ENCODE measurements at regions not wholly inside any gene's neighbourhood (a gene's known extent, or its start where the extent isn't known, plus 50 kb on each side); places are given as distances from the start of the nearest gene placed in this dataset.

DNA sequence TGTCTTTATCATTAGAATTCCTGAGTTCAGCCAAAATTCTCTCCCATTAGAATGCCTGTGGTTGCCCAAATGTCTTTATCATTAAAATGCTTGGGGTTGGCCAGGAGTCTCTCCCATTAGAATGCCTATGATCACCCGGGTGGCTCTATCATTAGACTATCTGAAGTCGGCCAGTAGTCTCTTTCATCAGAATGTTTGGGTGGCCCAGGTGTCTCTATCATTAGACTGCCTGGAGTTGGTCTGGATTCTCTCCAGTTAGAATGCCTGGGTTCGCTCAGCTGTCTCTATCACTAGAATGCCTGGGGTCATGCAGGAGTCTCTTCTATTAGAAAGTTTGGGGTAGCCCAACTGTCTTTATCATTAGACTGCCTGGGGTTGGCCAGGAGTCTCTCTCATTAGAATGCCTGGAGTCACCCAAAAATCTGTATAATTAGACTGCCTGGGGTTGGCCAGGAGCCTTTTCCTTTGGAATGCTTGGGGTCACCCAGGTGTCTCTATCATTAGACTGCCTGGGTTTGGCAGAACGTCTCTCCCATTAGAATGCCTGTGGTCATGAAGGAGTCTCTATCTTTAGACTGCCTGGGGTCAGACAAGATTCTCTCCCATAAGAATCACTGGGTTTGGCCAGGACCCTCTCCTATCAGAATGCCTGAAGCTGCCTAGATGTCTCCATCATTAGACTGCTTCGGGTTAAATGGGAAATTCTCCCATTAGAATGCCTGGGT, 1478.3 kb downstream of the UQCRFS1 start:
- DNase-seq: no peak
- Histone ChIP-seq H3K27ac (no peak overlapping the region), H3K4me1 (no peaks in the 10 kb centered on the region), H3K27me3 (no peaks in the 10 kb centered on the region), H3K9me3 (peaks cover 3% of the 10 kb centered on the region), H3K9ac (ENCODE audit: low read depth in 2 of 2, low read length in 2 of 2) (no peak overlapping the region), H3K36me3 (no peaks in the 10 kb centered on the region), H3K4me3 (no peak overlapping the region)
- intact Hi-C loops (cut with DNase I): no loop called here
- TF ChIP-seq, protein P1, sequence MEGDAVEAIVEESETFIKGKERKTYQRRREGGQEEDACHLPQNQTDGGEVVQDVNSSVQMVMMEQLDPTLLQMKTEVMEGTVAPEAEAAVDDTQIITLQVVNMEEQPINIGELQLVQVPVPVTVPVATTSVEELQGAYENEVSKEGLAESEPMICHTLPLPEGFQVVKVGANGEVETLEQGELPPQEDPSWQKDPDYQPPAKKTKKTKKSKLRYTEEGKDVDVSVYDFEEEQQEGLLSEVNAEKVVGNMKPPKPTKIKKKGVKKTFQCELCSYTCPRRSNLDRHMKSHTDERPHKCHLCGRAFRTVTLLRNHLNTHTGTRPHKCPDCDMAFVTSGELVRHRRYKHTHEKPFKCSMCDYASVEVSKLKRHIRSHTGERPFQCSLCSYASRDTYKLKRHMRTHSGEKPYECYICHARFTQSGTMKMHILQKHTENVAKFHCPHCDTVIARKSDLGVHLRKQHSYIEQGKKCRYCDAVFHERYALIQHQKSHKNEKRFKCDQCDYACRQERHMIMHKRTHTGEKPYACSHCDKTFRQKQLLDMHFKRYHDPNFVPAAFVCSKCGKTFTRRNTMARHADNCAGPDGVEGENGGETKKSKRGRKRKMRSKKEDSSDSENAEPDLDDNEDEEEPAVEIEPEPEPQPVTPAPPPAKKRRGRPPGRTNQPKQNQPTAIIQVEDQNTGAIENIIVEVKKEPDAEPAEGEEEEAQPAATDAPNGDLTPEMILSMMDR (IDR thresholded peaks at IDR 0.05): no peak

DNA sequence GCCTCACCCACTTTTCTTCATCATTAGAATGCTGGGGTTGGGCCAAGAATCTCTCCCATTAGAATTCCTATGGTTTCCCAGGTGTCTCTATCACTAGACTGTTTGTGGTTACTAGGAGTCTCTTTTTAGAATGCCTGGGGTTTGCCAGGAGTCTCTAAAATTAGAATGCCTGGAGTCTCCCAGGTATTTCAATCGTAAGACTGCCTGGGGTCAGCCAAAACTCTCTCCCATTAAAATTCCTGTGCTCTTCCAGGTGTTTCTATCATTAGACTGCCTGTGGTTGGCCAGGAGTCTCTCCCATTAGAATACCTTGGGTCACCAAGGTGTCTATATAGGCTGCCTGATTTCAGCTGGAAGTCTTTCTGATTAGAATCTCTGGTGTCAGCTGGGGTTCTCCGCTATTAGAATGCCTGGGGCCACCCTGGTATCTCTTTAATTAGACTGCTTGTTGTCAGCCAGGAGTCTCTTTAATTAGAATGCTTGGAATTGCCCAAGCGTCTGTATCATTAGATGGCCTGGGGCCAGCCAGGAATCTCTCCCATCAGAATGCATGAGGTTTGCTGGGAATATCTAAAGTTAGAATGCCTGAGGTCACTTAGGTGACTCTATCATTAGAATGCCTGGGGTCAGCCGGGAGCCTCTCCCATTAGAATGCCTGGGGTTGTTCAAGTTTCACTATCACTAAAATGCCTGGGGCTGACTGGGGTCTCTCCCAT, 1479.2 kb downstream of the UQCRFS1 start:
- TF ChIP-seq, protein P1 (IDR thresholded peaks at IDR 0.05): no peak
- no peaks in the 10 kb centered on the region for H3K27me3 ChIP-seq
- no peak overlapping the region for H3K27ac ChIP-seq
- no peak overlapping the region for H3K9ac ChIP-seq (ENCODE audit: low read depth in 2 of 2, low read length in 2 of 2)
- DNase-seq: no peak
- no peaks in the 10 kb centered on the region for H3K36me3 ChIP-seq
- no peak overlapping the region for H3K4me3 ChIP-seq
- intact Hi-C loops (cut with DNase I): no loop called here
- no peaks in the 10 kb centered on the region for H3K4me1 ChIP-seq
- H3K9me3 ChIP-seq: peaks cover 3% of the 10 kb centered on the region

GRCh38 chr19:27729332-27729731, 1483.6 kb downstream of the UQCRFS1 start:
- TF ChIP-seq, protein P1 (IDR thresholded peaks at IDR 0.05): no peak
- Histone ChIP-seq H3K9me3 (peaks cover 3% of the 10 kb centered on the region), H3K36me3 (no peaks in the 10 kb centered on the region)

DNA sequence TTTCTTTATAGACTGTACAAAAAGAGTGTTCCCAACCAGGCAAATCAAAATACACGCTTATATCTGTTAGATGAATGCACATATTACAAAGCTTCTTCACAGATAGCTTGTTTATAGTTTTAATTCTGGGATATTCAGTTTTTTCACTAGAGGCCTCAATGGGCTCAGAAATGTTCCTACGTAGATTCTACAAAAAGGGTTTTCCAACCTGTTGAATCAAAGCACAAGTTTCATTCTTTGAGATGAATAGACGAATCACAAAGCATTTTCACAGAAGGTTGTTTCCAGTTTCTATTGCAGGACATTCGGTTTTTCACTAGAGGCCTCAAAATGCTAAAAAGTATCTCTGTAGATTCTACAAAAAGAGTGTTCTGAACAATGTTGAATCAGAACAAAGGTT, 1490.3 kb downstream of the UQCRFS1 start:
- Histone ChIP-seq H3K27ac (no peak overlapping the region), H3K9ac (ENCODE audit: low read depth in 2 of 2, low read length in 2 of 2) (no peak overlapping the region), H3K9me3 (no peaks in the 10 kb centered on the region), H3K4me1 (no peaks in the 10 kb centered on the region), H3K4me3 (no peak overlapping the region), H3K36me3 (no peaks in the 10 kb centered on the region), H3K27me3 (no peaks in the 10 kb centered on the region)
- intact Hi-C loops (cut with DNase I): no loop called here
- no peak for DNase-seq
- TF ChIP-seq, protein P1 (IDR thresholded peaks at IDR 0.05): no peak

More at GRCh38 chr19:27729332-27729731, 1483.6 kb downstream of the UQCRFS1 start:
- intact Hi-C loops (cut with DNase I): no loop called here
- Histone ChIP-seq H3K27me3 (no peaks in the 10 kb centered on the region), H3K4me3 (no peak overlapping the region), H3K9ac (ENCODE audit: low read depth in 2 of 2, low read length in 2 of 2) (no peak overlapping the region), H3K27ac (no peak overlapping the region), H3K4me1 (no peaks in the 10 kb centered on the region)
- no peak for DNase-seq

DNA sequence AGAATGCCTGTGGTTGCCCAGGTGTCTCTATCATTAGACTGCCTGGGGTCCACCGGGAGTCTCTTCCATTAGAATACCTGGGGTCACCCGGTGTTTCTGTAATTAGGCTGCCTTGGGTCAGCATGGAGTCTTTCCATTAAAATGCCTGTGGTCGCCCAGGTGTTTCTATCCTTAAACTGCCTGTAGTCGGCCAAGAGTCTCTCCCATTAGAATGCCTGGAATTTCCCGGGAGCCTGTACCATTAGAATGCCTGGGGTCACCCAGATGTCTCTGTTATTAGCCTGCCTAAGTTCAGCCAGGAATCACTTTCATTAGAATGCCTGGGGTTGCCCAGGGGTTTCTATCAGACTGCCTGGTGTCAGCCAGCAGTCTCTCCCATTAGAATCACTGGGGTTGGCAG, 1492.8 kb downstream of the UQCRFS1 start:
- Histone ChIP-seq H3K4me3 (no peak overlapping the region), H3K27me3 (no peaks in the 10 kb centered on the region), H3K36me3 (no peaks in the 10 kb centered on the region), H3K27ac (no peak overlapping the region), H3K9me3 (no peaks in the 10 kb centered on the region), H3K9ac (ENCODE audit: low read depth in 2 of 2, low read length in 2 of 2) (no peak overlapping the region), H3K4me1 (no peaks in the 10 kb centered on the region)
- TF ChIP-seq, protein P1 (IDR thresholded peaks at IDR 0.05): no peak
- no peak for DNase-seq
- intact Hi-C loops (cut with DNase I): no loop called here
